ENCODE measurements at regions not wholly inside any gene's neighbourhood (a gene's known extent, or its start where the extent isn't known, plus 50 kb on each side); places are given as distances from the start of the nearest gene placed in this dataset.
A peak's percentile ranks its signal among the peaks of the same experiment; 100 is the strongest.

DNA sequence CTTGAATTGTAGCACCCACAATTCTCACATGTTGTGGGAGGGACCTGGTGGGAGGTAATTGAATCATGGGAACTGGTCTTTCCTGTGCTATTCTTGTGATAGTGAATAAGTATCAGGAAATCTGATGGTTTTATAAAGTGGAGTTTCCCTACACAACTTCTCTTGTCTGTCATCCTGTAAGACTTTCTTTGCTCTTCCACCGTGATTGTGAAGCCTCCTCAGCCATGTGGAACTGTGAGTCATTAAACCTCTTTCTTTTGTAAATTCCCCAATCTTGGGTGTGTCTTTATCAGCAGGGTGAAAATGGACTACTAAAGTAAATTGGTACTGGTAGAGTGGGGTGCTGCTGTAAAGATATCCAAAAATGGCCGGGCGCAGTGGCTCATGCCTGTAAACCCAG is 215.6 kb downstream of the LIG4 start:
- no peak for ATAC-seq
- TF ChIP-seq, protein P1, sequence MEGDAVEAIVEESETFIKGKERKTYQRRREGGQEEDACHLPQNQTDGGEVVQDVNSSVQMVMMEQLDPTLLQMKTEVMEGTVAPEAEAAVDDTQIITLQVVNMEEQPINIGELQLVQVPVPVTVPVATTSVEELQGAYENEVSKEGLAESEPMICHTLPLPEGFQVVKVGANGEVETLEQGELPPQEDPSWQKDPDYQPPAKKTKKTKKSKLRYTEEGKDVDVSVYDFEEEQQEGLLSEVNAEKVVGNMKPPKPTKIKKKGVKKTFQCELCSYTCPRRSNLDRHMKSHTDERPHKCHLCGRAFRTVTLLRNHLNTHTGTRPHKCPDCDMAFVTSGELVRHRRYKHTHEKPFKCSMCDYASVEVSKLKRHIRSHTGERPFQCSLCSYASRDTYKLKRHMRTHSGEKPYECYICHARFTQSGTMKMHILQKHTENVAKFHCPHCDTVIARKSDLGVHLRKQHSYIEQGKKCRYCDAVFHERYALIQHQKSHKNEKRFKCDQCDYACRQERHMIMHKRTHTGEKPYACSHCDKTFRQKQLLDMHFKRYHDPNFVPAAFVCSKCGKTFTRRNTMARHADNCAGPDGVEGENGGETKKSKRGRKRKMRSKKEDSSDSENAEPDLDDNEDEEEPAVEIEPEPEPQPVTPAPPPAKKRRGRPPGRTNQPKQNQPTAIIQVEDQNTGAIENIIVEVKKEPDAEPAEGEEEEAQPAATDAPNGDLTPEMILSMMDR (IDR thresholded peaks at IDR 0.05), result no peak
- DNase-seq, result no peak
- Histone ChIP-seq H3K4me3 (no peak overlapping the region), H3K27ac (no peak overlapping the region), H3K36me3 (no peaks in the 10 kb centered on the region), H3K9me3 (peaks cover 0 to 18% of the 10 kb centered on the region in 2 donors), H3K4me1 (no peaks in the 10 kb centered on the region), H3K27me3 (no peaks in the 10 kb centered on the region)
- intact Hi-C loops (cut with DNase I), result no loop called here

GRCh38 chr13:107994137-107994536 is 221.2 kb downstream of the LIG4 start:
- no peaks in the 10 kb centered on the region for H3K4me1 ChIP-seq
- H3K36me3 ChIP-seq, result no peaks in the 10 kb centered on the region
- no peak overlapping the region for H3K27ac ChIP-seq
- no peak for DNase-seq
- ATAC-seq, result no peak
- peaks cover 0 to 5% of the 10 kb centered on the region in 2 donors for H3K9me3 ChIP-seq
- no peak overlapping the region for H3K4me3 ChIP-seq
- intact Hi-C loops (cut with DNase I), result no loop called here
- TF ChIP-seq, protein P1 (IDR thresholded peaks at IDR 0.05), result no peak
- no peaks in the 10 kb centered on the region for H3K27me3 ChIP-seq

DNA sequence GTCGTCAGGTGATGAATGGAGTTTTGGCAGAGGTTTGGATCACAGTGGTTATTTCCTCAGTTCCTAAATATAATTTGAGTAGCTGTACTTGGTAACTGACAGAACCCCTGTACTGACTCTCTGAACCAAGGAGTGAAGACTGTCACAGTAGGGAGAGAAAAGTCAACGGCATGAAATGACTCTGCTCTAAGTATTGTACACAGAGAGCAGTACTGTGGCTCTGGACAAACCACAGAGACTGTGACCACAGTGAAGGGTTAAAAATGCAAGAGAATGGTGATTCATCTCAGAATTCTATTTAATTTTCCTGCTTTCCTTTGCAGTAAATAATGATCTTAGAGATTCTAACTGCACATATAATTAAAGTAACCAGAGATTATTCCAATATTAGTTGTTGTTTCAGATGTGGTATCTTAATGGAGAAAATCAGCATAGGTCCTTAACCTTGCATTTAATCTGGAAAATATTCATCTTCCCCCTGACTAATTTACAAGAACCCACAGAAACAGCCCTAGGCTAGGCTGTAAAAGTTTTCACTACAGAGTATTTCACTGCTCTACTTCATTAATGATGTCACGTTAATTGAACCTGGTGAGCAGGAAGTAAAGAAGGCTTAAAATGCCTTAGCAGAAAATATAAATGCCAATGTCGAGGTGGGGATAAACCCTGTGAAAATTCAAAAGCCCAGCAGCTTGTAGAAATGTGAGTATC is 221.9 kb downstream of the LIG4 start:
- DNase-seq (no peak), ATAC-seq (no peak)
- TF ChIP-seq, protein P1 (IDR thresholded peaks at IDR 0.05), result no peak
- no peaks in the 10 kb centered on the region for H3K36me3 ChIP-seq
- no peaks in the 10 kb centered on the region for H3K9me3 ChIP-seq
- intact Hi-C loops (cut with DNase I), result no loop called here
- H3K4me1 ChIP-seq, result no peaks in the 10 kb centered on the region
- H3K27ac ChIP-seq, result no peak overlapping the region
- no peaks in the 10 kb centered on the region for H3K27me3 ChIP-seq
- H3K4me3 ChIP-seq, result no peak overlapping the region

DNA sequence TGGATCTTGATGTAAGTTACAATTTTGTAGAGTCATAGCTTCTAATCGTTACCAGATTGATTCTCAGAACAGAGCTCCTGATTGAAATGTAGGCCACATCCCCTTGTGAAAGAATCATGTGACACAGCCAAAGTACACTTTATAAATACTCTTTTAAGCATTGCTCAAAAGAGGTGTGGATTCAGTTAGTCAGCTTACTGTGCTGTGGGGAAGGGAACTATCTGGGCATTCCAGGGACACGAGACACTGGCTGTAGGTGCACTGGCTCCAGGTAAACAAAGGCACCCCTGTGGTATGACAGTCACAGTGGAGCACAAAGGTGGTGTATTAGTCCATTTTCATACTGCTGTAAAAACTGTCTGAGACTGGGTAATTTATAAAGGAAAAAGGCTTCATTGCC is 222.8 kb downstream of the LIG4 start:
- Histone ChIP-seq H3K27ac (no peak overlapping the region), H3K4me3 (no peak overlapping the region), H3K4me1 (no peaks in the 10 kb centered on the region), H3K27me3 (no peaks in the 10 kb centered on the region), H3K9me3 (no peaks in the 10 kb centered on the region), H3K36me3 (no peaks in the 10 kb centered on the region)
- TF ChIP-seq, protein P1 (IDR thresholded peaks at IDR 0.05), result no peak
- intact Hi-C loops (cut with DNase I), result no loop called here
- DNase-seq, result no peak
- peak; percentile 79 for ATAC-seq

GRCh38 chr13:107977071-107977574 is 238.2 kb downstream of the LIG4 start:
- TF ChIP-seq, protein P1 (IDR thresholded peaks at IDR 0.05), result no peak
- H3K4me3 ChIP-seq, result no peak overlapping the region
- no peaks in the 10 kb centered on the region for H3K36me3 ChIP-seq
- ATAC-seq (no peak), DNase-seq (no peak)
- H3K9me3 ChIP-seq, result no peaks in the 10 kb centered on the region
- H3K27me3 ChIP-seq, result no peaks in the 10 kb centered on the region
- no peak overlapping the region for H3K27ac ChIP-seq
- H3K4me1 ChIP-seq, result no peaks in the 10 kb centered on the region
- intact Hi-C loops (cut with DNase I), result no loop called here

Data from left lung (tissue), 4 donors.